GM12878 (cell line): ENCODE measurements at regions not wholly inside any gene's neighbourhood (a gene's known extent, or its start where the extent isn't known, plus 50 kb on each side); places are given as distances from the start of the nearest gene placed in this dataset.

Source experiments
- ATAC-seq: fragments of 200-7000 bp; cut with Tn5 transposase; 3 replicates; pipeline ENCODE4 v1.9.1; 2020; ENCODE audit warnings: mild to moderate bottlenecking, moderate library complexity
- BruUV-seq: library from RNA; stranded (reverse); fragments of 400-500 nt; replicated peaks from 2 replicates; lab custom pipeline; 2021; lab: Mats Ljungman, UMichigan
- CTCF ChIA-PET: fragments of 300-600 bp; sonication (Branson Sonifier 250); formaldehyde crosslinking; extraction: SDS; loops from one replicate; lab custom pipeline; 2021; ENCODE audit warnings: inconsistent platforms; lab: Yijun Ruan, JAX
- POLR2A ChIA-PET: fragments of 350-600 bp; formaldehyde crosslinking; extraction: SDS; loops from one replicate; lab custom pipeline; 2021; ENCODE audit warnings: inconsistent platforms; lab: Charles Lee
- RAD21 ChIA-PET: fragments of 300-600 bp; sonication (Branson Sonifier 250); formaldehyde crosslinking; loops from one replicate; lab custom pipeline; 2023; ENCODE audit warnings: antibody characterized with exemption; ENCODE audit not compliant: unreplicated experiment; lab: Charles Lee
- SMC1A ChIA-PET: fragments of 300-600 bp; sonication (Branson Sonifier 250); formaldehyde crosslinking; loops from one replicate; lab custom pipeline; 2023; ENCODE audit not compliant: unreplicated experiment, uncharacterized antibody; lab: Charles Lee
- DNase-seq: peaks from one replicate; pipeline ENCODE4 v3.0.0-alpha.2; 2011; ENCODE audit warnings: low read depth, low spot score
- FAIRE-seq: peaks from 3 replicates; lab custom pipeline; 2011; peaks lifted over from hg19 to GRCh38; lab: Jason Lieb, UNC
- H2AFZ ChIP-seq: 2 replicates; pipeline ENCODE4 v1.6.0; 2011; ENCODE audit warnings: low read depth, low read length, control low read depth; ENCODE audit not compliant: control insufficient read depth
- H3K27ac ChIP-seq: 2 replicates; pipeline ENCODE4 v1.5.1; 2011; ENCODE audit warnings: control low read depth; ENCODE audit not compliant: control insufficient read depth, insufficient read depth
- H3K27me3 ChIP-seq, 2 experiments: replicated peaks in 1 of 2; 2 replicates each; pipeline versions ENCODE4 v1.6.0 to v1.6.1; 2011; ENCODE audit warnings: low read length in 1 of 2; ENCODE audit not compliant: control insufficient read depth in 2 of 2, insufficient read depth in 2 of 2
- H3K36me3 ChIP-seq, 2 experiments: 2 replicates each; pipeline ENCODE4 v1.5.1; 2011; ENCODE audit warnings: low read length in 1 of 2; ENCODE audit not compliant: control insufficient read depth in 2 of 2, insufficient read depth in 2 of 2
- H3K4me1 ChIP-seq: 2 replicates; pipeline ENCODE4 v1.6.1; 2011; ENCODE audit warnings: mild to moderate bottlenecking, low read length, moderate library complexity, mixed read lengths; ENCODE audit not compliant: control insufficient read depth, insufficient read depth
- H3K4me2 ChIP-seq: 2 replicates; pipeline ENCODE4 v1.6.0; 2011; ENCODE audit warnings: control low read depth; ENCODE audit not compliant: control insufficient read depth, insufficient read depth
- H3K4me3 ChIP-seq: fragments of 200-600 bp; sonication (generic); 2 replicates; pipeline ENCODE4 v1.5.1; 2016
- H3K79me2 ChIP-seq: 2 replicates; pipeline ENCODE4 v1.6.0; 2011; ENCODE audit warnings: low read length; ENCODE audit not compliant: control insufficient read depth, insufficient read depth
- H3K9ac ChIP-seq: 2 replicates; pipeline ENCODE4 v1.8.0; 2011; ENCODE audit warnings: low read length, control low read depth, mixed read lengths; ENCODE audit not compliant: control insufficient read depth, insufficient read depth
- H3K9me3 ChIP-seq: replicated peaks from 3 replicates; pipeline ENCODE4 v1.5.1; 2011; ENCODE audit warnings: mild to moderate bottlenecking, low read length; ENCODE audit not compliant: control insufficient read depth, insufficient read depth
- H4K20me1 ChIP-seq: 2 replicates; pipeline ENCODE4 v1.6.0; 2011; ENCODE audit not compliant: control insufficient read depth, insufficient read depth
- CHD2 ChIP-seq: IDR thresholded peaks from 2 replicates; pipeline ENCODE4 v1.6.1; 2011; ENCODE audit warnings: low read depth, low read length, improper control_type of control experiment, borderline replicate concordance
- HDAC2 ChIP-seq: fragments of 200-600 bp; sonication (generic); IDR thresholded peaks from 2 replicates; pipeline ENCODE4 v1.6.1; 2017
- HDAC6 ChIP-seq: fragments of 200-600 bp; sonication (generic); IDR thresholded peaks from one replicate; pipeline ENCODE4 v1.8.0; 2017; ENCODE audit warnings: antibody characterized with exemption; ENCODE audit not compliant: unreplicated experiment
- IKZF2 ChIP-seq, 2 experiments: fragments of 450-650 bp; IDR thresholded peaks; 2 replicates each; pipeline ENCODE4 v1.6.1; 2017; ENCODE audit warnings: mild to moderate bottlenecking in 2 of 2, moderate library complexity in 2 of 2
- KLF5 ChIP-seq: fragments of 450-650 bp; IDR thresholded peaks from 2 replicates; pipeline ENCODE4 v1.6.1; 2014; ENCODE audit warnings: mild to moderate bottlenecking; ENCODE audit not compliant: partially characterized antibody
- MTA3 ChIP-seq: IDR thresholded peaks from 2 replicates; pipeline ENCODE4 v1.6.1; 2012; ENCODE audit warnings: low read length, inconsistent platforms, borderline replicate concordance
- PAX8 ChIP-seq: fragments of 450-650 bp; IDR thresholded peaks from 2 replicates; pipeline ENCODE4 v1.6.1; 2017; ENCODE audit warnings: mild to moderate bottlenecking, moderate library complexity
- RAD21 ChIP-seq: IDR thresholded peaks from 2 replicates; pipeline ENCODE4 v1.6.1; 2011; ENCODE audit warnings: mild to moderate bottlenecking, low read depth, low read length, moderate library complexity; ENCODE audit not compliant: insufficient read depth
- RCOR1 ChIP-seq: conservative IDR thresholded peaks from 2 replicates; pipeline ENCODE4 v1.6.1; 2012; ENCODE audit warnings: low read depth, low read length, improper control_type of control experiment
- RELA ChIP-seq: fragments of 450-650 bp; IDR thresholded peaks from 2 replicates; pipeline ENCODE4 v1.8.0; 2014; ENCODE audit warnings: borderline replicate concordance; ENCODE audit not compliant: partially characterized antibody
- STAT1 ChIP-seq: fragments of 450-650 bp; conservative IDR thresholded peaks from 2 replicates; pipeline ENCODE4 v1.6.1; 2014; ENCODE audit warnings: antibody characterized with exemption, mild to moderate bottlenecking
- STAT3 ChIP-seq: IDR thresholded peaks from 2 replicates; pipeline ENCODE4 v1.6.1; 2011; ENCODE audit warnings: low read depth, low read length, improper control_type of control experiment
- TCF12 ChIP-seq: IDR thresholded peaks from 2 replicates; pipeline ENCODE4 v1.6.1; 2011; ENCODE audit warnings: low read depth, mild to moderate bottlenecking, low read length
- ZNF217 ChIP-seq: fragments of 450-650 bp; IDR thresholded peaks from 2 replicates; pipeline ENCODE4 v1.6.1; 2017; ENCODE audit warnings: antibody characterized with exemption, mild to moderate bottlenecking
- ZNF274 ChIP-seq: IDR thresholded peaks from one replicate; pipeline ENCODE4 v1.8.0; 2011; ENCODE audit not compliant: insufficient read length, insufficient read depth
- ZZZ3 ChIP-seq: IDR thresholded peaks from 2 replicates; pipeline ENCODE4 v1.6.1; 2011; ENCODE audit warnings: low read depth; ENCODE audit not compliant: control insufficient read depth, insufficient read length
- WGBS: methylation state at CpG from one replicate; pipeline ENCODE4 v1.1.6; 2016; ENCODE audit warnings: low lambda C conversion rate; ENCODE audit not compliant: insufficient replicate concordance, insufficient coverage; ENCODE audit errors: missing lambda C conversion rate; 5-methylcytosine and 5-hydroxymethylcytosine counted together
- in situ Hi-C: fragments of 300-500 bp; cut with MboI; formaldehyde crosslinking; loops from 9 replicates; pipeline ENCODE4 v1.14.3; 2018; ENCODE audit warnings: mixed read lengths
- intact Hi-C: fragments of 100-400 bp; cut with micrococcal nuclease; formaldehyde crosslinking; loops from one replicate; pipeline ENCODE4 v1.14.2; 2022; ENCODE audit not compliant: unreplicated experiment
- TF ChIP-seq, protein P1 (sequence below), 3 experiments: IDR thresholded peaks in 2 of 3; conservative IDR thresholded peaks in 1 of 3; 2 replicates each; pipeline ENCODE4 v1.5.1; 2011; ENCODE audit warnings: low read depth in 3 of 3, low read length in 3 of 3, mild to moderate bottlenecking in 3 of 3, control low read depth in 2 of 3, moderate library complexity in 2 of 3, inconsistent platforms in 1 of 3, mixed read lengths in 1 of 3; ENCODE audit not compliant: control insufficient read depth in 2 of 3, insufficient read depth in 1 of 3; ENCODE audit errors: extremely low read depth in 1 of 3
- TF ChIP-seq, protein P2 (sequence below): IDR thresholded peaks from 2 replicates; pipeline ENCODE4 v1.6.1; 2011; ENCODE audit warnings: low read depth, low read length, improper control_type of control experiment, borderline replicate concordance
- TF ChIP-seq, protein P3 (sequence below): IDR thresholded peaks from 2 replicates; pipeline ENCODE4 v1.6.1; 2011; ENCODE audit warnings: borderline replicate concordance, low read depth, mild to moderate bottlenecking, moderate library complexity, low read length; ENCODE audit not compliant: insufficient read depth, poor library complexity, severe bottlenecking

DNA sequence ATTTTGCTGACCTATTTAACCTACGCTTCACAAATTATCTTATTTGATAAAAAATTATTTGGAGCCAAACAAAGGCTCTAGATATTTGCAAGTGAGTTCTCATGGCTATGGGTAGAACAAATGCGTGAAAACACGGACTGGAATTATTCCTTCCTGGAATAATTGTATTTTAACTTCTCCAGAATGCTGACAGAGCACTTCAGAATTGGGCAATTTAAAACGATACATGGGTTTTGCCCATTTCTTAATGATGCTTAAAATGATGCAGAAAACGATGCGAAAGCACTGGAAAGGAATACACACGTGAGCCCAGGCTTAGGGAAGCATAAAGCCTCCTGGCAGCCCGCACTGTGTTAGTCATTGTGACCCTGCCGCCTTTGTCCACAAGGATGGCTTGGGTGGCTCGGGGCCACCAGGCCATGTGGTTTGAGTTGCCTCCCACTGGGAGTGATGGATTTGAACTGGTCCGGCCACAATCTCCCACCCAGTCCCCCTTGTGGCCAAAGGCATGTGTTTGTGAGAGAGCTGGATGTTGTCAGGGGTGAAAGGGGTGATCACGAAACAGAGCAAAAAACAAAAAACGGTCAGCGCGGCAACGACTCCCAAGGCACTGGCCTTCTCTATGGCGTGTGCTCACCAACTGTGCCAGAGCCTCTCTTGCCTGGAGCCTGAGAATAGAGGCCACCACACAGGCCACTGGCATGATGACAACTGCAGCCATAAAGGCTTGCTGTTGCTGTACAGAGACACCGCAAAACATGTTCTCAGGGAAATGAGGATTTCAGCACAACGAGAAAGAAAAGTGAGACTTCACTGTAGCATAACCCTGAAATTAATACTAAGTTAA lies 234.2 kb upstream of the ADAMTS16 start (continued):
- TF ChIP-seq, protein P1, sequence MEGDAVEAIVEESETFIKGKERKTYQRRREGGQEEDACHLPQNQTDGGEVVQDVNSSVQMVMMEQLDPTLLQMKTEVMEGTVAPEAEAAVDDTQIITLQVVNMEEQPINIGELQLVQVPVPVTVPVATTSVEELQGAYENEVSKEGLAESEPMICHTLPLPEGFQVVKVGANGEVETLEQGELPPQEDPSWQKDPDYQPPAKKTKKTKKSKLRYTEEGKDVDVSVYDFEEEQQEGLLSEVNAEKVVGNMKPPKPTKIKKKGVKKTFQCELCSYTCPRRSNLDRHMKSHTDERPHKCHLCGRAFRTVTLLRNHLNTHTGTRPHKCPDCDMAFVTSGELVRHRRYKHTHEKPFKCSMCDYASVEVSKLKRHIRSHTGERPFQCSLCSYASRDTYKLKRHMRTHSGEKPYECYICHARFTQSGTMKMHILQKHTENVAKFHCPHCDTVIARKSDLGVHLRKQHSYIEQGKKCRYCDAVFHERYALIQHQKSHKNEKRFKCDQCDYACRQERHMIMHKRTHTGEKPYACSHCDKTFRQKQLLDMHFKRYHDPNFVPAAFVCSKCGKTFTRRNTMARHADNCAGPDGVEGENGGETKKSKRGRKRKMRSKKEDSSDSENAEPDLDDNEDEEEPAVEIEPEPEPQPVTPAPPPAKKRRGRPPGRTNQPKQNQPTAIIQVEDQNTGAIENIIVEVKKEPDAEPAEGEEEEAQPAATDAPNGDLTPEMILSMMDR (IDR thresholded peaks at IDR 0.05 in 2 of 3, conservative IDR thresholded peaks at IDR 0.05 in 1 of 3; ENCODE audit: control insufficient read depth in 2 of 3, extremely low read depth in 1 of 3, insufficient read depth in 1 of 3, low read depth in 3 of 3, low read length in 3 of 3), result no peak
- TF ChIP-seq, protein P2, sequence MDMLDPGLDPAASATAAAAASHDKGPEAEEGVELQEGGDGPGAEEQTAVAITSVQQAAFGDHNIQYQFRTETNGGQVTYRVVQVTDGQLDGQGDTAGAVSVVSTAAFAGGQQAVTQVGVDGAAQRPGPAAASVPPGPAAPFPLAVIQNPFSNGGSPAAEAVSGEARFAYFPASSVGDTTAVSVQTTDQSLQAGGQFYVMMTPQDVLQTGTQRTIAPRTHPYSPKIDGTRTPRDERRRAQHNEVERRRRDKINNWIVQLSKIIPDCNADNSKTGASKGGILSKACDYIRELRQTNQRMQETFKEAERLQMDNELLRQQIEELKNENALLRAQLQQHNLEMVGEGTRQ, result no peak
- TF ChIP-seq HDAC2, result no peak
- TF ChIP-seq RELA, result no peak
- no peak for TF ChIP-seq STAT3
- TF ChIP-seq MTA3, result no peak
- no peak for TF ChIP-seq KLF5
- TF ChIP-seq HDAC6, result no peak
- TF ChIP-seq PAX8, result no peak
- TF ChIP-seq IKZF2 (IDR thresholded peaks at IDR 0.05), result no peak

DNA sequence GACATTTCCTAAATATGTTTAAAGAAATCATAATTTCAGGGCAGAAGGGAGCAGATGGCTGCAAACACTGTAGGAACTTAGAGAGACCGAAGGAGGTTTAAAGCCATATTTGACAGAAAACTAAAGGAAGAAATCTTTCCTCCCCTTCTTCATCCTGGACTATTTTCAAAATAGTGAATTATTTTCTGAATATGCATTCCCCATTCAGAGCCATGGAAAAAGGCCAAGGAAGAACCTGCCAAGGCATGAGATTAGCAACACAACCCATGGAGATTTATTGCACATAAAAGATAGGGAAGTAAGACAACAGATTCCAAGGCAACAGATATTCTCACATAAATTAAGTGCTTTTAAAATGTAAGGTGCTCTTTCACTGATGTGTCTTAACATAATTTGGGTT lies 233.3 kb upstream of the ADAMTS16 start:
- no TSS peak for BruUV-seq
- no peak overlapping the region for H3K4me2 ChIP-seq
- 71% methylated on average over 1 of the region's 1 CpG for WGBS
- no peaks in the 10 kb centered on the region for H4K20me1 ChIP-seq
- no peak for FAIRE-seq
- in situ Hi-C loops (no loop called here), intact Hi-C loops (no loop called here)
- CTCF ChIA-PET, result no interaction called here
- no peak overlapping the region for H3K4me3 ChIP-seq
- H3K27me3 ChIP-seq, result no peaks in the 10 kb centered on the region
- H3K27ac ChIP-seq, result no peak overlapping the region
- DNase-seq, result no peak
- no peak overlapping the region for H2AFZ ChIP-seq
- no peaks in the 10 kb centered on the region for H3K4me1 ChIP-seq
- ATAC-seq, result no peak
- no peak overlapping the region for H3K9ac ChIP-seq
- POLR2A ChIA-PET, result no interaction called here
- no peaks in the 10 kb centered on the region for H3K36me3 ChIP-seq
- RAD21 ChIA-PET, result no interaction called here
- SMC1A ChIA-PET, result no interaction called here
- H3K79me2 ChIP-seq, result no peaks in the 10 kb centered on the region
- no peaks in the 10 kb centered on the region for H3K9me3 ChIP-seq
- no peak for TF ChIP-seq RAD21
- TF ChIP-seq, protein P3, sequence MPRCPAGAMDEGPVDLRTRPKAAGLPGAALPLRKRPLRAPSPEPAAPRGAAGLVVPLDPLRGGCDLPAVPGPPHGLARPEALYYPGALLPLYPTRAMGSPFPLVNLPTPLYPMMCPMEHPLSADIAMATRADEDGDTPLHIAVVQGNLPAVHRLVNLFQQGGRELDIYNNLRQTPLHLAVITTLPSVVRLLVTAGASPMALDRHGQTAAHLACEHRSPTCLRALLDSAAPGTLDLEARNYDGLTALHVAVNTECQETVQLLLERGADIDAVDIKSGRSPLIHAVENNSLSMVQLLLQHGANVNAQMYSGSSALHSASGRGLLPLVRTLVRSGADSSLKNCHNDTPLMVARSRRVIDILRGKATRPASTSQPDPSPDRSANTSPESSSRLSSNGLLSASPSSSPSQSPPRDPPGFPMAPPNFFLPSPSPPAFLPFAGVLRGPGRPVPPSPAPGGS, result no peak
- no peak for TF ChIP-seq ZNF274
- no peak for TF ChIP-seq ZZZ3
- no peak for TF ChIP-seq TCF12
- TF ChIP-seq CHD2, result no peak
- TF ChIP-seq RCOR1, result no peak
- TF ChIP-seq ZNF217, result no peak
- no peak for TF ChIP-seq STAT1
